ENCODE measurements at regions not wholly inside any gene's neighbourhood (a gene's known extent, or its start where the extent isn't known, plus 50 kb on each side); places are given as distances from the start of the nearest gene placed in this dataset.
A peak's percentile ranks its signal among the peaks of the same experiment; 100 is the strongest.
"Not testable (repeated sequence)": the region's sequence is repeated elsewhere in the genome, so short reads cannot be mapped to it uniquely, and the experiment has no call there.

DNA sequence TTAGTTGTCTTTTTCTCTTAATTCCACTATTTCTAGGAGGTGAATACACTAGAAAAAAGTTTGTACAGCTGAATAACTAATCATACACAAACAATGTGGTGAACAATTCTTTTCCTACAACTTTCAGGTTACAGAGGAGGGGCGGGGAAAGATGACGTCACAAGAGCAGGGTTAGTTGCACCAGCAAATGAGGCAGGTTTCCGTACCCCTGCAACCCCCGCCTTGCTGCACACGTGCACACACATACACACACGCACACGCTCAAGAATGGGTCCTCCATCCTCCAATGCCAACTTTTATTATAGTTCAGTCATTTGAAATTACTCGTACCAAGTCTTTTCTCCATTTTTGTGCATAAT lies 122.8 kb downstream of the ARL4C start:
- no peak for DNase-seq (ENCODE audit: low read depth)

GRCh38 chr2:234373481-234374149 lies 123.3 kb downstream of the ARL4C start:
- DNase-seq (ENCODE audit: low read depth), result no peak

GRCh38 chr2:234373060-234373459 lies 123.8 kb downstream of the ARL4C start:
- DNase-seq (ENCODE audit: low read depth), result no peak

DNA sequence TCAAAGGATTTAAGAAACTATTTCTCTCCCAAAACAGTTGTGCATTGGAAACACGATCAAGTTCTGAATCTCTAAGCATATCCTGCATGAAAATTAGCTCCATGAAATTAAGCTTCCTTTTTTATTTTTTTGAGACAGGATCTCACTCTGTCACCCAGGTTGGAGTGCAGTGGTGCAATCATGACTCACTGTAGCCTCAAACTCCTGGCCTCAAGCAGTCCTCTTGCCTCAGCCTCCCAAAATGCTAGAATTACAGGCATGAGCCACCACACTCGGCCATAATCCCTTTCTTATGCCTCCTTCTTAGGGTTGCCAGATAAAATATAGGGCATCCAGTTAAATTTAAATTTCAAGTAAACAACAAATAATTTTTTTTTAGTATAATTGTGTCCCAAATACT lies 124.4 kb downstream of the ARL4C start:
- no peak for DNase-seq (ENCODE audit: low read depth)

DNA sequence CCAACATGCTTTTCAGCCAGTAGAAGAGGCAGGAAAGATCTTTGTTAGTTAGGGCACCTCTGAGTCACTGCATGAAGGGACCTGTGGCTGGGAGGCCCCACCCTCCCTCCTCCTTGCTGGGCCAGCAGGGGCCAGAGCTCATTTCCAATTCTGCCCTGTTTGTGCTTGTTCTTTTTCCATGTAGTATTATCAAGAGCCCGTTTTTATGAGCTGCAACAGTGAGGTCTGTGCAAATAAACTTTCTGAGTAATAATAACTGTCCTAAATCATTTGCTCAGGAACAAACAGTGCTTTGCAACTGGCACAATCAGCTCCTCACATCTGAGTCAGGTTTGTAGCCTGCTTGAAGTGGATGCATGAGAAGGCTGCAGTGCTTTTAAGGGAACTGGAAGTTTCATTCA lies 128.0 kb downstream of the ARL4C start:
- DNase-seq (ENCODE audit: low read depth), result peak; percentile 16

GRCh38 chr2:234366891-234367290 lies 130.0 kb downstream of the ARL4C start:
- DNase-seq (ENCODE audit: low read depth), result no peak

DNA sequence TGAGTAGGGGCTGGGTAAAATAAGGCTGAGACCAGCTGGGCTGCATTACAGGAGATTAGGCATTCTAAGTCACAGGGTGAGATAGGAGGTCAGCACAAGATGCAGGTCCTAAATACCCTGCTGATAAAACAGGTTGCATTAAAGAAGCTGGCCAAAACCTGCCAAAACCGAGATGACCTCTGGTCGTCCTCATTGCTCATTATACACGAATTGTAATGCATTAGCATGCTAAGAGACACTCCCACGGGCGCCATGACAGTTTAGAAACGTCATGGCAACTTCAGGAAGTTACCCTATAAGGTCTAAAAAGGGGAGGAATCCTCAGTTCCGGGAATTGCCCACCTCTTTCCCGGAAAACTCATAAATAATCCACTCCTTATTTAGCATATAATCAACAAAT lies 132.2 kb downstream of the ARL4C start:
- no peak for DNase-seq (ENCODE audit: low read depth)

DNA sequence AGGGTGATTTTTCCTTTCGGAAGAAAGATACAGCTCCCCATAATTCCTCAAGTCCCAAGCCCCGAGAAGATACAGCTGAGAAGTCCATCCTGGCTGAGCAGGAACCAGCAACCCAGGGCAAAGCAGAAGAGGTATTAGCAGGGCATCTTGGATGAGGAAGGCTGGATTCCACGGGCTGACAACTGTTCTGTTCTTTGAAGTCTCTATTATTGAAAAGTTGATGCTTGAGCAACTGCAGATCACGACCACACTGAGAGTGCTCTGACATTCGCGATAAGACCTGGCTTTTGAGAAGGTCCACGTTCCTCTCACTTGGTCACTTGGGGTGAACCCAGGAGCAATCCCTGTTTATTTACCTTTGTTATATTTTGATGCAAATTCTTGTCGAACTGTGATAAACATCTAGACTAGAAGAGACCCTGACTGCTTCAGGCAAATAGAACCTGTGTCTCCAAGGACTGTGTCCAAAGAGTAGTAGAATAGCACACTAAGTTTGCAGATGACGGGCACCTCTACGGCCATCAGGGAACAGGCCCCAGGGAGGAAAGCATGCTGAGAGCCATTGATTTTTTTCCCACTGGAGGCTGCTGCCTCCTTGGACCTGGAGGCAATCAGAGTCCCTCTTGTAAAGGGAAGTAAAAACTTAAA lies 133.1 kb downstream of the ARL4C start:
- no peak for DNase-seq (ENCODE audit: low read depth)

- DNase-seq (ENCODE audit: low read depth), result no peak
Measured at GRCh38 chr2:234363011-234363487, 133.8 kb downstream of the ARL4C start.

DNA sequence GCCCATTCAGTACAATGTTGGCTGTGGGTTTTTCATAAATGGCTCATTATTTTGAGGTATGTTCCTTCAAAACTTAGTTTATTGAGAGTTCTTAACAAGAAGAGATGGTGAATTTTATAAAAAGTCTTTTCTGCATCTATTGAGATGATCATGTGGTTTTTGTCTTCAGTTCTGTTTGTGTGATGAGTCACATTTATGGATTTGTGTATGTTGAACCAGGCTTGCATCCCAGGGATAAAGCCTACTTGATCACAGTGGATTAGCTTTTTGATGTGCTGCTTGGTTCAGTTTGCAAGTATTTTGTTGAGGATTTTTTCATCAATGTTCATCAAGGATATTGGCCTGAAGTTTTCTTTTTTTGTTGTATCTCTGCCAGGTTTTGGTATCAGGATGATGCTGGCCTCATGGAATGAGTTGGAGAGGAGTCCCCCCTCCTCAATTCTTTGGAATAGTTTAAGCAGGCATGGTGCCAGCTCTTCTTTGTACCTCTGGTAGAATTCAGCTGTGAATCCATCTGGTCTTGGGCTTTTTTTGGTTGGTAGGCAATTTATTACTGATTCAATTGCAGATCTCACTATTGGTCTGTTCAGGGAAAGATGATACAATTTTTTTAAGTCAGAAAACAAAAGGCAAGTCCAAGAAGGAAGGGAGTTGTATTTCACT lies 136.4 kb downstream of the ARL4C start:
- not testable (repeated sequence) for DNase-seq (ENCODE audit: low read depth)

DNA sequence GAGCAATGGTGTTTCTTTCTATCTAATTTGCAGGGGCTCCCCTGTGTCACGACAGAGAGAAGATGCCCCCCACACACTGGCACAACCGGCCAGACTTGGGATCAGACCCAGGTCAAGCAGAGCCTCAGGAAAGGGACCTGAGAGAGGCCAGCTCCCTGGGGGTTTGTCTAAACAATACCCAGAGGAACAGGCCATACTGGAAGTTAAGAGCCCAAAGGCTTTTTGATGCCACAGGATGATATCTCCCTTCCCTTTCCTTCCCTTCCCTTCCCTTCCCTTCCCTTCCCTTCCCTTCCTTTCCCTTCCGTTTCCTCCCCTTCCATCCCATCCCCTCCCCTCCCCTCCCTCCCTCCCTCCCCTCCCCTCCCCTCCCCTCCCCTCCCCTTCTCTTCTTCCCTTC lies 139.2 kb downstream of the ARL4C start:
- DNase-seq (ENCODE audit: low read depth), result no peak

GRCh38 chr2:234355808-234356365 lies 141.0 kb downstream of the ARL4C start:
- DNase-seq (ENCODE audit: low read depth), result no peak

DNA sequence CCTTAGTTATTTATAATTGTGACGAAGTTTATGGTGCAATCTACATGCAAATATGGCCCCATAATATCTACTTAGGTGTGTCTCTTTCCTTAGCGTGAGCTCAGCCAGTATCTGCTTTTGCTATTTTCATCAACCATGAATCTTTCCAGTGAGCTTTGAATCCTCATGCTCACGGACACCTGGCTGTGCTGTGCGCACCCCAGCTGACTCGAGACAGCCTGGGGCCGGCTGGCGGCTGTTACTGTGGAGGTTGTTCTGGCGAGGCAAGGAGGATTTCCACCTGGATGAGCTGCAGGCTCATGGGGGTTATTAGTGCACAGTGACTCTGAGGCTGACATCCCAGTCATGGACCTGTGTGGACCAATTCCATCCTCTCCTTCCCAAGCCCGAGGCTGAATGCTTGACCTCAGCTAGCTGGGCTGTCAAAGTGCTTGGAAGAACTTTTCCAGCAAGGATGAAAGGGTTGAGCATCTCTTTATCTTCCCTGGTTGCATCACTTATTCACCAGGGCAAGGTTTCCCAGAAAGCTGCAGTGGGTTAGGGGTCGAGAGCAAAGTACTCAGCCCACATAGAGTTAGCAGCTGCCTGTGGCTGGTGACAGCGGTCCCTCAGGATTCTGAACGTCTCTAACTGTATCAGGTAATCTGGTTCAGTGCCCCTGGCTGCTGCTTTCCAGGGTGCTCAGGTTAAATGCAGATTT lies 141.7 kb downstream of the ARL4C start:
- DNase-seq (ENCODE audit: low read depth), result no peak

GRCh38 chr2:234352270-234352669 lies 144.6 kb downstream of the ARL4C start:
- DNase-seq (ENCODE audit: low read depth), result no peak

- not testable (repeated sequence) for DNase-seq (ENCODE audit: low read depth)
Measured at GRCh38 chr2:234351866-234352265, 145.0 kb downstream of the ARL4C start.

DNA sequence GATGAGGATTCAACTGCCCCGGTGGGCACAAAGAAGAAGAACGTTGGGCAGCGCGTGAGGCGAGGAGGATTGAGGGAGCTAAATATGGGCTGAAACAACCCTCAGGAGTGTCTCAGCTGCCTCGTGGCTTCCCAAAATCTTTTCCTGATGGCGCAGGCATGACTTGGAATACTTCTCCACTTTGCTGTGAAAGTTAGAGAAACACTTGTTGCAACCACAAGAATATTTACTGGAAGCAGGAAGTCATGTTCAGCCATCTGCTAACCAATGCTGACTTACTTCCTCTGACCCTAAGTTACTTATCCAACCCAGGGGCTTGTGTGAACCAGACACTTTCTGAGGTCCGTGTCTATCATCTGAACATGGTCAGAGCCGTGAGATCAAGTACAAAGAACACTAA lies 148.8 kb downstream of the ARL4C start:
- no peak for DNase-seq (ENCODE audit: low read depth)

DNA sequence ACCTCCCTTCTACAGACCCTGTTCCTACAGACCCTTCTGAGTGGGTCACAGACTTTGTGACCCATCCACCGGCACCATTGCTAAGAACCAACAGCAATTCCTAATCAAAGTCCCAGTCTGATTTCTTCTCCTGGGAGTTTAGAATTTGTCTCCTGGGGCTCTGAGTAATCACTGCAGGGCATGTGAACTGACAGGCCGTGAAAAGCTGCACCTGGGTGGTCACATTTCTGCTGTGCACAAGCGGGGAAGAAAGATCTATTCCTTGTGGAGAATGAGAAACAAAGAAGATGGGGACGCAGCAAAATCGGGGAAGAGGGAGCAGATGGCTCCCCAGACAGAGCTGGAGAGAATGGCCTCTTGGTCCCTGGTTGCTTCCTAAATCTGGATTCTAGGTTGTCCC lies 151.0 kb downstream of the ARL4C start:
- no peak for DNase-seq (ENCODE audit: low read depth)

GRCh38 chr2:234344012-234344411 lies 152.9 kb downstream of the ARL4C start:
- DNase-seq (ENCODE audit: low read depth), result no peak

DNA sequence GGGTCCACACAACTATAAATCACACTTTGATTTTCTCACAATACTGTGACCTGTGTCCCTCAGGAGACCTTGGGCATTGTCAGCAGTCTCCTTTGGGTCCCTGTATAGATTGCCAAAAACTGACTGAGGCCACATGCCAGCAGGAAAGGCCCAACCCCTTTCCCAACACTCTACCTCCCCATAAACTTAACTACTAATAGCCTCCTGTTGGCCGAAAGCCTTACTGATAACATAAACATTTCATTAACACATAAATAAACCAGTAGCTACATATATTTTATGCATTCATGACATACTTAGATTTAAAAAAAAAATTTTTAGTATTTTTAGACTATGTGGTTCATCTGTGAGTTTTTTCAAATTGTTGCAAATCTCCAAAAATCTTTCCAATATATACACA lies 153.5 kb downstream of the ARL4C start:
- DNase-seq (ENCODE audit: low read depth), result no peak

- DNase-seq (ENCODE audit: low read depth), result no peak
Measured at GRCh38 chr2:234341306-234341985, 155.4 kb downstream of the ARL4C start.

GRCh38 chr2:234339501-234339900 lies 157.4 kb downstream of the ARL4C start:
- DNase-seq (ENCODE audit: low read depth), result no peak

GRCh38 chr2:234339011-234339410 lies 157.9 kb downstream of the ARL4C start:
- no peak for DNase-seq (ENCODE audit: low read depth)

Measured in T-helper 22 cell (primary cell).